ENCODE measurements at regions not wholly inside any gene's neighbourhood (a gene's known extent, or its start where the extent isn't known, plus 50 kb on each side); places are given as distances from the start of the nearest gene placed in this dataset.

- Histone ChIP-seq H2BK12ac (ENCODE audit: insufficient read length, low read depth, low read length) (no peak overlapping the region), H2BK15ac (ENCODE audit: low read depth, low read length) (no peak overlapping the region), H3K4ac (ENCODE audit: low read depth, low read length) (no peak overlapping the region), H3K79me2 (ENCODE audit: insufficient read depth, low read length) (no peaks in the 10 kb centered on the region), H3K4me2 (ENCODE audit: insufficient read depth, insufficient read length, low read length) (no peak overlapping the region), H3K79me1 (ENCODE audit: insufficient read depth, low read depth, low read length, poor library complexity, severe bottlenecking) (no peaks in the 10 kb centered on the region), H3T11ph (ENCODE audit: low read length) (no peak overlapping the region), H3K23me2 (ENCODE audit: insufficient read length, low read depth, low read length, poor library complexity, severe bottlenecking) (no peaks in the 10 kb centered on the region), H3K9ac (ENCODE audit: extremely low read depth, insufficient read length, low read length) (no peak overlapping the region), H2AFZ (ENCODE audit: low read length) (no peak overlapping the region), H2BK20ac (ENCODE audit: low read depth, low read length, poor library complexity, severe bottlenecking) (no peak overlapping the region), H3K9me3 (ENCODE audit: control insufficient read depth, low read depth, low read length) (no peaks in the 10 kb centered on the region), H3K4me1 (ENCODE audit: insufficient read depth, low read length) (no peaks in the 10 kb centered on the region), H3K27me3 (ENCODE audit: insufficient read depth, low read length) (no peaks in the 10 kb centered on the region), H4K8ac (replicated peaks; ENCODE audit: insufficient read length, low read depth, low read length) (no peak overlapping the region), H3K23ac (ENCODE audit: insufficient read length, low read depth, low read length) (no peak overlapping the region), H3K14ac (ENCODE audit: insufficient read depth, low read length) (no peak overlapping the region), H3K27ac (ENCODE audit: insufficient read length, low read depth, low read length) (no peak overlapping the region), H3K18ac (ENCODE audit: insufficient read length, low read depth, low read length) (no peak overlapping the region), H2AK5ac (ENCODE audit: insufficient read length, low read length) (no peak overlapping the region), H2BK120ac (ENCODE audit: low read depth, low read length, poor library complexity, severe bottlenecking) (no peak overlapping the region), H4K20me1 (ENCODE audit: control insufficient read depth, insufficient read depth, insufficient read length) (no peaks in the 10 kb centered on the region), H2BK5ac (ENCODE audit: insufficient read length, low read length) (no peak overlapping the region), H3K56ac (ENCODE audit: insufficient read length, low read depth, low read length) (no peak overlapping the region), H4K5ac (ENCODE audit: insufficient read length, low read depth, low read length) (no peak overlapping the region), H4K91ac (ENCODE audit: insufficient read length, low read depth, low read length) (no peak overlapping the region)
- Mint-ChIP-seq H3K36me3 (ENCODE audit: insufficient read depth in 1 of 3, low read depth in 3 of 3) (no peaks in the 10 kb centered on the region; a peak in 2 of 7 replicates), H3K4me1 (peaks cover 18 to 30% of the 10 kb centered on the region in 2 experiments), H3K27ac (no peak overlapping the region), H3K4me3 (no peak overlapping the region), H3K27me3 (ENCODE audit: low read depth) (peaks cover 4% of the 10 kb centered on the region), H3K9me3 (no peaks in the 10 kb centered on the region)
- no peak for DNase-seq
- no peak for TF ChIP-seq CTCF (conservative IDR thresholded peaks at IDR 0.05)
- no CpG with 5 or more reads among the region's 2 CpGs for WGBS (ENCODE audit: extremely low coverage, insufficient read length, low lambda C conversion rate)
These were observed 377.5 kb downstream of the ZNF521 start for GRCh38 chr18:24974431-24974830.
